VCaP (cell line): ENCODE measurements at regions not wholly inside any gene's neighbourhood (a gene's known extent, or its start where the extent isn't known, plus 50 kb on each side); places are given as distances from the start of the nearest gene placed in this dataset.

ENCODE experiments used
- H3K27ac ChIP-seq: fragments of 450-650 bp; 2 replicates; pipeline ENCODE4 v1.5.1; 2017
- CTCF ChIP-seq: fragments of 450-650 bp; conservative IDR thresholded peaks from 2 replicates; pipeline ENCODE4 v1.5.1; 2017; ENCODE audit warnings: mild to moderate bottlenecking, moderate library complexity

- TF ChIP-seq CTCF = no peak
- no peak overlapping the region for H3K27ac ChIP-seq
Measured at GRCh38 chr12:18922851-18923250, 184.9 kb downstream of the CAPZA3 start.

- no peak overlapping the region for H3K27ac ChIP-seq
- TF ChIP-seq CTCF = no peak
Measured at GRCh38 chr12:18923721-18924120, 185.8 kb downstream of the CAPZA3 start.

DNA sequence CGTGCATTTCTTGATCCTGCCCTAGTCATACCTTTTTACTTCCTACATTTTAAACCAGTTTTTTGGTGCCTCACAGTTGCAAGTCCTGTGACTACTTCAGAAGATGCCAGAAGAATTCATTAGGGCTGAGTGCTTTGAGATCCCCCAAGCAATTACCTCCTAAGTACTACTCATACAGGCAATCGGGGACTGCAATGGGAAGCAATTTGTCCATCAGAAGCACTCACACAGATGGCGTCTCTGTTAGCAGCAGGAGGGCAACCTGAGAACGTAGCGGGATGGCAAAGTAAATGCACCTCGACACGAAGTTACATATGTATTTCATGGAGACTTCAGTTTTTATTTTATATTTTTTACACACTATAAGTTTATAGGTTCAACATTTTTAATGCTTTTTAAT is 188.3 kb downstream of the CAPZA3 start:
- H3K27ac ChIP-seq = no peak overlapping the region
- TF ChIP-seq CTCF = no peak

GRCh38 chr12:18932211-18932610 is 194.3 kb downstream of the CAPZA3 start:
- no peak for TF ChIP-seq CTCF
- no peak overlapping the region for H3K27ac ChIP-seq

DNA sequence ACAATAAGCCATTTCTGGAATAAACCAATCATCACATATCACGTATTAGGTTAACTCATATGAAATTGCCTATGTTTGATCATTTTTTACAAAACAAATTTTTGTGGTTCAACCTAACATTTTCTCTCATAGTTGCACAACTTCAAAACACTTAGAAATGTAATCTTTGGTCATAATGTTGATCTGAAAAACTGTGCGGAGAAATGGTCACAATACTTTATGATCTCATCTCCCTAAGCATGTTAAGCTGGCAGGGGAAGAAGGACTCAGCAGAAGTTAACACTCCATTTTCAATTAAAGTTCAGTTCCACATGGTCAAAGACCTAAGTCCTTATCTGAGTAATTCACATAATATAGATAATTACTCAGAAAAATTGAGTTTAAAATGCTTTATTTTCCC is 194.8 kb downstream of the CAPZA3 start:
- H3K27ac ChIP-seq = no peak overlapping the region
- TF ChIP-seq CTCF = no peak

- no peak overlapping the region for H3K27ac ChIP-seq
- no peak for TF ChIP-seq CTCF
Measured at GRCh38 chr12:18935371-18935965, 194.1 kb upstream of the PLEKHA5 start.

GRCh38 chr12:18939051-18939450 is 190.5 kb upstream of the PLEKHA5 start:
- TF ChIP-seq CTCF = no peak
- H3K27ac ChIP-seq = no peak overlapping the region
